Lung (tissue), 11 donors: ENCODE measurements at regions not wholly inside any gene's neighbourhood (a gene's known extent, or its start where the extent isn't known, plus 50 kb on each side); places are given as distances from the start of the nearest gene placed in this dataset.

Source experiments
- ATAC-seq: fragments of 200-7000 bp; cut with Tn5 transposase; one replicate; pipeline ENCODE4 v1.9.1; 2020; ENCODE audit warnings: moderate number of reproducible peaks; ENCODE audit not compliant: insufficient read depth, low FRiP score
- DNase-seq, 3 donors: peaks; one replicate each; pipeline ENCODE4 v3.0.0-alpha.2; 2013 to 2017
- H3K27ac ChIP-seq, 2 donors: one replicate each; pipeline ENCODE4 v1.5.1; 2013; ENCODE audit warnings: mild to moderate bottlenecking in 2 of 2, moderate library complexity in 2 of 2, control low read depth in 1 of 2, inconsistent platforms in 1 of 2, low read depth in 1 of 2, low read length in 1 of 2
- H3K27me3 ChIP-seq, 3 donors: one replicate each; pipeline ENCODE4 v1.5.1; 2013; ENCODE audit warnings: low read length in 2 of 3; ENCODE audit not compliant: control insufficient read depth in 3 of 3, insufficient read depth in 3 of 3
- H3K36me3 ChIP-seq, 4 donors: one replicate each; pipeline ENCODE4 v1.5.1; 2013; ENCODE audit warnings: low read length in 4 of 4, mild to moderate bottlenecking in 1 of 4, moderate library complexity in 1 of 4; ENCODE audit not compliant: control insufficient read depth in 4 of 4, insufficient read depth in 4 of 4
- H3K4me1 ChIP-seq, 5 donors: one replicate each; pipeline ENCODE4 v1.5.1; 2013; ENCODE audit warnings: low read length in 5 of 5, mild to moderate bottlenecking in 2 of 5, moderate library complexity in 1 of 5; ENCODE audit not compliant: control insufficient read depth in 5 of 5, insufficient read depth in 5 of 5
- H3K4me3 ChIP-seq: one replicate; pipeline ENCODE4 v1.5.1; 2013; ENCODE audit warnings: mild to moderate bottlenecking, control low read depth, moderate library complexity
- H3K9ac ChIP-seq, 2 donors: one replicate each; pipeline ENCODE4 v1.5.1; 2013; ENCODE audit warnings: low read length in 2 of 2, control low read depth in 1 of 2; ENCODE audit not compliant: insufficient read depth in 1 of 2
- H3K9me3 ChIP-seq, 4 donors: one replicate each; pipeline ENCODE4 v1.5.1; 2013; ENCODE audit warnings: low read length in 3 of 4, mild to moderate bottlenecking in 1 of 4, moderate library complexity in 1 of 4; ENCODE audit not compliant: control insufficient read depth in 4 of 4, insufficient read depth in 3 of 4
- WGBS, 2 donors: extraction: QIAGEN DNeasy Blood & Tissue Kit; methylation state at CpG; one replicate each; pipeline ENCODE4 v1.1.7; 2013; 5-methylcytosine and 5-hydroxymethylcytosine counted together
- TF ChIP-seq, protein P1 (sequence below): IDR thresholded peaks from 2 replicates; pipeline ENCODE4 v1.5.1; 2012; ENCODE audit warnings: mild to moderate bottlenecking; ENCODE audit errors: control extremely low read depth, extremely low read depth
- donor health status: control.
- donor health status: control.
- donor health status: Bipolar disorder and iron deficiency.
- donor health status: healthy.
- donor health status: DM: yes; HTN: yes; CAD: no.

DNA sequence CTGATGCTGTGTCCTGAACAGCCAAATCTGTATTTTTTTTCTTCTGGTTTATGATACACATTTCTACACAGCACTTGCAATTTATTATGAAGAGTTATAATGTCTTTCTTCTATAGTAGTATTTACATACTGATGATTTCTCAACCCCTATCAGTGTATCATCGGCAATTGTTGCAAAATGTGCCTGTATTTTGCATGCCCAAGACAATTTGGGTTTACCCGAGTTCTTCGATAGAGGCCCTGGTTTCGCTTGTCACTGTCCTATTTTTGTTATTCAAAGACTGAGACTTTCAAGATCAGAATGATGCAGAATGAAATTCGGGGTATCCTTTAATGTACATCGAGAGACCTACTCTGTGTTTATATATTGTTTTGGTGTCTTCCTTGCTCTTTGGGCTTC lies 184.5 kb upstream of the PRSS58 start:
- Histone ChIP-seq H3K9ac (no peak overlapping the region), H3K9me3 (no peaks in the 10 kb centered on the region), H3K4me3 (no peak overlapping the region), H3K27me3 (peaks cover 0 to 2% (median 0%) of the 10 kb centered on the region in 3 donors), H3K27ac (no peak overlapping the region), H3K4me1 (no peaks in the 10 kb centered on the region), H3K36me3 (no peaks in the 10 kb centered on the region)
- no peak for ATAC-seq
- WGBS, 2 donors: 57 to 79% methylated on average over 6 of the region's 6 CpGs
- no peak for DNase-seq
- TF ChIP-seq, protein P1, sequence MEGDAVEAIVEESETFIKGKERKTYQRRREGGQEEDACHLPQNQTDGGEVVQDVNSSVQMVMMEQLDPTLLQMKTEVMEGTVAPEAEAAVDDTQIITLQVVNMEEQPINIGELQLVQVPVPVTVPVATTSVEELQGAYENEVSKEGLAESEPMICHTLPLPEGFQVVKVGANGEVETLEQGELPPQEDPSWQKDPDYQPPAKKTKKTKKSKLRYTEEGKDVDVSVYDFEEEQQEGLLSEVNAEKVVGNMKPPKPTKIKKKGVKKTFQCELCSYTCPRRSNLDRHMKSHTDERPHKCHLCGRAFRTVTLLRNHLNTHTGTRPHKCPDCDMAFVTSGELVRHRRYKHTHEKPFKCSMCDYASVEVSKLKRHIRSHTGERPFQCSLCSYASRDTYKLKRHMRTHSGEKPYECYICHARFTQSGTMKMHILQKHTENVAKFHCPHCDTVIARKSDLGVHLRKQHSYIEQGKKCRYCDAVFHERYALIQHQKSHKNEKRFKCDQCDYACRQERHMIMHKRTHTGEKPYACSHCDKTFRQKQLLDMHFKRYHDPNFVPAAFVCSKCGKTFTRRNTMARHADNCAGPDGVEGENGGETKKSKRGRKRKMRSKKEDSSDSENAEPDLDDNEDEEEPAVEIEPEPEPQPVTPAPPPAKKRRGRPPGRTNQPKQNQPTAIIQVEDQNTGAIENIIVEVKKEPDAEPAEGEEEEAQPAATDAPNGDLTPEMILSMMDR: no peak

DNA sequence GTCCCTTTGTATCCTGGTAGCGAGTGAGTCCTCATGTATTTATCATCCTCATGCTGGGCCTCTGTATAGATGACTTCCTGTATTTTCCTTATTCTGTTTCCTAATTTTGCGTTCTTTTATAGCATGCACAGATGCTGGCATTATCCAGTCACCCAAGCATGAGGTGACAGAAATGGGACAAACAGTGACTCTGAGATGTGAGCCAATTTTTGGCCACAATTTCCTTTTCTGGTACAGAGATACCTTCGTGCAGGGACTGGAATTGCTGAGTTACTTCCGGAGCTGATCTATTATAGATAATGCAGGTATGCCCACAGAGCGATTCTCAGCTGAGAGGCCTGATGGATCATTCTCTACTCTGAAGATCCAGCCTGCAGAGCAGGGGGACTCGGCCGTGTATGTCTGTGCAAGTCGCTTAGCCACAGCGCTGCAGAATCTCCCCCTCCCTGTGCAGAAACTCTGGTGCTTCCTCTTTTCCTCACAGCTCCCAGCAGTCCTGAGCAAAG lies 183.1 kb upstream of the PRSS58 start:
- no peak overlapping the region for H3K4me3 ChIP-seq
- H3K27me3 ChIP-seq: peaks cover 0 to 2% (median 0%) of the 10 kb centered on the region in 3 donors
- no peaks in the 10 kb centered on the region for H3K9me3 ChIP-seq
- TF ChIP-seq, protein P1: no peak
- H3K36me3 ChIP-seq: no peaks in the 10 kb centered on the region
- DNase-seq (no peak), ATAC-seq (no peak)
- no peak overlapping the region for H3K27ac ChIP-seq
- 16 to 46% methylated on average over 9 of the region's 9 CpGs for WGBS, 2 donors
- H3K4me1 ChIP-seq: no peaks in the 10 kb centered on the region
- no peak overlapping the region for H3K9ac ChIP-seq

DNA sequence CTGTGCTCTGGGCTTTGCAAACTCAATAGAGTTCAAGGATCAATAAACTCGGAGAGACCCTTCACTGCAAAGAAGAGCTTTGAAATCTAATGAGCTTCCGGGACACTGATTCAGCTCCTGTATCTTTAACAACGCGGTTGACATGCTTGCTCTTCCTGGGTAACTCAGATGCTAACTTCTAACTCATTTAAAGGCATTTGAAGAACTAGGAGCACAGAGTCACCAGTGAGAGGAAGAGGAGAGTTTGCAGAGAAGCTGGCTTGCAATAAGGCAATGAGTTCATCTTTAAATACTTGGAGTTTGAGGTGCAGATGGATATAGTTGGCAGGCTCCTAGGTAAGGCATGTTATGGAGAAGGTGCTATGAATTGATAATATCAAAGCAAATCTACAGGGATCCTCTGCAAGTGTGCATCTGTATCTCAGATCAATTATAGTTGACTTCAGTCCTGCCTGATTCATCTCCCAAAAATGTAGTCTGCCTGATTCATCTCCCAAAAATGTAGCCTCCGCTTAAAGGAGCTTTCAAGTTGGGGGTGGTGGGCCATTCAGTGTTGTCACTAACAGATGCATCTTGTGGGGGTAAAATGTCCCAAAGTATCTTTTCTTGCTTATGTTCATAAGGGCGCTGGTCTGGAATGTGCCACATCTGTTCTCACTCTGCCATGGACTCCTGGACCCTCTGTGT lies 182.5 kb upstream of the PRSS58 start:
- DNase-seq: no peak
- Histone ChIP-seq H3K9me3 (no peaks in the 10 kb centered on the region), H3K9ac (no peak overlapping the region), H3K27me3 (peaks cover 0 to 2% (median 0%) of the 10 kb centered on the region in 3 donors), H3K36me3 (no peaks in the 10 kb centered on the region), H3K4me1 (no peaks in the 10 kb centered on the region), H3K27ac (no peak overlapping the region), H3K4me3 (no peak overlapping the region)
- TF ChIP-seq, protein P1: no peak
- WGBS, 2 donors: 74 to 78% methylated on average over 6 of the region's 6 CpGs
- no peak for ATAC-seq
